GM04503 (cell line): ENCODE measurements at regions not wholly inside any gene's neighbourhood (a gene's known extent, or its start where the extent isn't known, plus 50 kb on each side); places are given as distances from the start of the nearest gene placed in this dataset.

Source experiments
- DNase-seq: peaks from one replicate; pipeline ENCODE4 v3.0.0-alpha.2; 2012; ENCODE audit warnings: low read depth

DNA sequence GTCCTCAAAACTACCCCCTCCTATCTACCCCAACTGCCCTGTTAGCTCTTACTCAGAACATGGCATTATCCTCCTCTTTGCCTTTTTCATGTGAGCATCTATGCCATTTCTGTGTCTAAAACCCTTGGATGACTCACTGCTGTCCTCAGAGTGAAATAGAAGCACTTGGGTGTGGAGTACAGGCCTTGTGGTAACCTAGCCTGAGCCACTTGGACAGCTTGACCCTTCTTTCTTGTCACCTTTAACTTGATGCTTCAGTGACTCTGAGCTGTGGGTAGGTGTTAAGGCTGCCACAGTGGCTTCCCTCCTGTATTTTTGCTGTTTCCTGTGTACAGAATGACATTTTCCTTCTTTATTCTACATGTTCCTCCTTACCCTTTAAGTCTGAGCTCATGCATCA is 391.4 kb downstream of the SH3GL2 start:
- DNase-seq: no peak

DNA sequence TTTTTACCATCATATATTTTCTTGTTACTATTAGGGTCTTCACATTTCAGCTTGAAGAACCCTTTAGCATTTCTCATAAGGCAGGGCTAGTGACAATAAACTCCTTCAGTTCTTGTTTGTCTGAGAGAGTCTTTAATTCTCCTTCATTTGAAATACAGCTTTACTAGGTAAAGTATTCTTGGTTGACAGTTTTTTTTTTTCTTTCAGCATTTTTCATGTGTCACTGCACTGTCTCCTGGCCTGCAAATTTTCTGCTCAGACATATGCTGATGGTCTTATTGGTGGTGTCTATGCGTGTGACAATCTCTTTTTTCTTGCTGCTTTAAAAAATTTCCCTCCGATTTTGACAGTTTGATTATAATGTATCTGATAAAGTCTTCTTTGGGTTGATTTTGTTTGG is 399.9 kb downstream of the SH3GL2 start:
- no peak for DNase-seq

DNA sequence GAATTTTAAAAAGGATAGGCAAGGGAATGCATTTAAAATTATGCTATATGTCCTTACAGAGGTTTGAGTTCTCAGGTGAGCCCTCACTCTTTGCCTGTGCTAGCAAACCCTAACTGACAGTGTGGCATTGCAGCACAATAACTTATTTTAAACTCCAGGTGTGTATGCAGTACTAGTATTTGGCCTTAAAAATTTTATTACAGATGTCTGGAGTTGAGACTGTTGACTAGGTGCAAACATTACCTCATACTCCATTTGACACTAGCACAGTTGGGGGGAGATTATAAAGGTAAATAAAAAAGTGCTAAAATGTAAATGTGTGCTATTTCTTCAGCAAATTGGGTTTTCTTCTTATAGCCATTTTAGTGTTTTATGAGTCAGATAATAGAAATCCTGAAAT is 407.7 kb downstream of the SH3GL2 start:
- DNase-seq: no peak

DNA sequence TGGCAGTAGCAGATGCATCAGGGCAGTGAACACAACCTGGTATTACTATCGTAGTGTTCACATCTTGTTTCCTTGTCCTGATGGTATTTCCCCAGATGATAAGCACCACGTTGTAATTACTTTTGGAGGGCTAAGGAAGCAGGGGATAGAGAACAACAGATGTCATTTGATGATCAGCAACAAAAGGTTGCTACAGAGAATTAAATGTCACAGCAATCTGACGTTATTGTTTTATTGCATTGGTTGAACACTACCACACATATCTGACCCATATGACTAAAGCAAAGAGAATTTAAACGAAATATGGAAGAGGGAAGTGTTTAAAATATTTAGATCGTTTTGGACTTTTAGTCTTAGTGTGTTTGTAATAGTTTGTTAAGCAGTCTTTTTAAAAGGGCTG is 408.3 kb downstream of the SH3GL2 start:
- DNase-seq: no peak

DNA sequence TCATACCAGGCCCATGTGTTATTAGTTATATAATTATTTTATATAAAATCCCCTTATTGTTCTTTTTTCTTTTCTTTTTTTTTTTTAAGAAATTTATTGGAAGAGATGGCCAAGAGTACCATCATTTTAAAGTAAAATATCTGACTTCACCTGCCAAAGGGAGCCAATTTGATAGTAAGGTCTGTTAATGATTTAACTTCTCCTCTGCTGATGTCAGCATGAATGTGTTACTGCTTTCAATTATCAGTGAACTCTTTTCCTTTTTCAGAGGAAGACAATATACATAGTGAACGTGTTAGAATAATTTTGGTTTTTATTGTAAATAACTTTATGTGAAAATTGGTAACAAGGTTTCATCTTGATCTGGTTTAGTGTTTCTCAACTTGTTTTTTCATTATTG is 409.6 kb downstream of the SH3GL2 start:
- no peak for DNase-seq

DNA sequence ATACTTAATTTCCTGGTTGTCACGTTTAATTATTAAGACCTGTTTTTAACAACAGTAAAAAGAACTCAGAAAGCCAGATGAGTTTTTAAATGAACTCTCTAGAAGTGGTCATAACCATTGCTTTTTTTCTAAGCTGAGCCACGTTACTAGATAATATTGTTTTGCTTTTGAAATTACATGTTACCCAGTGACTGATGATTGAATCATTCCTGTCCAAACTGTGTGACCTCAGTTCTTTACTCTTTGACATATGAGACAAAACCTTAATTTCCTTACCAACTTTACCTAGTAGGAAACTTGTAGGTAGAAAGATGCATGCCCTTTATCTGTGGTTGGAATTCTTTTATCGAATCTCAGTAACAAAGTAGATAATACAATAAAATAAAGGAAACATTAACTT is 411.7 kb downstream of the SH3GL2 start:
- DNase-seq: no peak

DNA sequence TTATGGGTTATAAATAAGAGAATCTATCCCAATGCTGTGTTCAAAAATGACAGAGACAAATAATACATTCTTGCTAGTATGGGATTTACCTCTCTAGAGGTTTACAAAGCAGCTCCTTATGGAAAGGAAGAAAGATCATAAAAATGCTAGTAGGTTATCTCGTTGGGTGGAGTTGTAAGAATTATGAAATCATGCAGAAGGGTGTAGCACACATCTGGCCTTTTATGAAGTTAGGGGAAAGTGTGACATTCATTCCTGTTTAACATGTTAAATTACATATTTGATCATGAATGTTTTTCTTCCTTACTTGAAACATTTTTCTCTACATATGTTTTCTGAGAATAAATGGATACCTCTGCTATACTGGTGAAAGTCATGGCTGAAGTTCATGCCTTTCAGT is 414.2 kb downstream of the SH3GL2 start:
- DNase-seq: no peak

DNA sequence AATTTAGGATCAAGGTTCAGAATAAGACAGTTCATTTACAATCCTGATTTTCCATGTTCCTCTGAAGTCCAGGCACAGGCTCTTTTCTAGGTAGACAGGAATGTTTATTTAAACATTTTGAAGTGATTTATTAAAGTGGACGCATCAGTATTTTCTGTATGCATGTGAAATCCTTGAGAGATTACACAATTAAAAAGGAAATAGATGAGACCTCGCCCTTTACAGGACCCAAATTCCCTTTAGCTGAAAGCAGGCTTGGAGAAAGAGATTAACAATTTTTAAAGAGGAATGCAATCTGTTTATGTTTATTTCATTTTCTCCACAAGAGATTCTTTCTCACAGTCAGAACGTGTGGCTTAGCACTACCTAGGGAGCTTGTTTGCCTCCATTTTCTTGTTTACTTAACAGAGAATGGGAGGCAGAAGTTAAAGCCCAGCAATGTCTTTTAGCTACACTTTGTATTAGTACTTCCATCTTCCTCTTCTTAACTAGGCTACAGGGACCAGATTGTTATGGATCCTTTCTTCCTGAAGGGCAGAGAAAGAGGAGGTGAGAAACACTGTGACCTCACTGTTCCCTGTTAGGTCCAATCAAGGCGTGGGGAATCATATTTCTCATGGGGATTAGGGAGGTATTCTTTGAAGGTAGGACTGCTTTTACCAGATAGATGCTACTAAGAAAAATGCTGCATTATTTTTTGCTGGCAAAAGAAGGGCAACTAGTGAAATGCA is 416.0 kb downstream of the SH3GL2 start:
- DNase-seq: no peak

DNA sequence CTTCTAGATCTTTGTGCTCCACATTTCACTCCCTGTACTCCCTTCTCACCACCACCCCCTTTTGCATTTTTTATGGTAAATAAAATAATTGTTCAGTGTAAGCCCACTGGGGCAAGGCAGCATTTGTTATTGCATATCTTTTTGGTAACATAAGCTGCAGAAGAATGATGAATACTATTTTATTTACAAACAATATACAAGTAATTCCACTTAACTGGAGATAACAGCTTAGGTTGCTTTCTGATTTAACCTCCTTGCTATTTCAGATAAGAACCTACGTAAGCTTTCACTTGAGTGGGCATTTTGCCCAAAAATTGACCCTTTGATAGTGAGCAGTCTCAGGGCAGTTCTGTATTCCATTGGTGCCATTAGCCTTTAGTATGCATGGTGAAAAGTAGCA is 417.9 kb downstream of the SH3GL2 start:
- no peak for DNase-seq

DNA sequence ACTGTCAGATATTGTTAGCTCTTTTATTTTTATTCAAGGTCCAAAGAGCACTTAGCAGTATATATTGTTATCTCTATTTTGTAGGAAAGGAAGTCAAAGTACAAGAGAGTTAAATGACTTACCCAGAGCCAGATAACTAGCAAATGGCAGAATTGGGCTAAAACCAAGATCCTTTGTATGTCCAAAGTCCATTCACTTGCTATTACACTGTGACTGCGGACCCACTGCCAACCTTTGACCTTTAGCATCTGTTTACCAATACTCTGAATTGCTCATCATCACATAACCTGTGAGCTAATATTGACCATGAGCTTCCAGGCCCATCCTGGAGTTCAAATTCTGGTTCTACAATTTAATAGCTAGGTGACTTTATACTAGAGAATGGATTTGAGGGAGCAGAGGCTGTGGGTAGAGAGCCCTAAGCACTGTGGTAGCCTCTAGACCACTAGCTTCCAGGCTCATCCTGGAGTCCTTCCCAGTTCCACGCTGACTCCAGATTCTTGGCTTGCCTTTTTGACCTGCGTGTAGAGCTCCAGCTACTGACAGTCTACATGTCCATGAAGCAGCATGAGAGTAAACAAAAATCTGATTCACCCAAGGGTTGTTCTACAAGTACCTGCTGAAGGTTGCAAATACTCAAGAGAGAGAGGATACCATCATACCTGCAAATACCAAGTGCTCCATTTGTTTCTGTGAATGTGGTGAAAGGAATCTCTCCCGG is 424.0 kb downstream of the SH3GL2 start:
- DNase-seq: no peak

DNA sequence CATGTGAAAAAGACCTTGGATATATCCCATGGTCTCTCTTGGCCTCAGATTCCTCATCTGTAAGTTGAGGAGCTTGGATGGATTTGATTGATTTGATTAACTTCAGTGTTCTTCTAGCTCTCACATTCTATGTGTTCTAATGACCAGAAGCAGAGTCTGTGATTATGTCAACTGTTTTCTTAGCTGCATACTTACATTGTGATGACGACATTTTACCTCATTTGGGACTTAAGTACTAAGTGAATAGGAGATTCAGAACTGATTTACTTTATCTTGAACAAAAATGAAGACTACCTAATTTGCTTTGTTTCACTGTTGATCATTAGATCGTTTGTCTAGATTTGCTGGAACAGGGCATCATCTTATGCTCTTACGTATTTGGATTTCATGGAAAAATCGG is 427.7 kb downstream of the SH3GL2 start:
- DNase-seq: no peak

DNA sequence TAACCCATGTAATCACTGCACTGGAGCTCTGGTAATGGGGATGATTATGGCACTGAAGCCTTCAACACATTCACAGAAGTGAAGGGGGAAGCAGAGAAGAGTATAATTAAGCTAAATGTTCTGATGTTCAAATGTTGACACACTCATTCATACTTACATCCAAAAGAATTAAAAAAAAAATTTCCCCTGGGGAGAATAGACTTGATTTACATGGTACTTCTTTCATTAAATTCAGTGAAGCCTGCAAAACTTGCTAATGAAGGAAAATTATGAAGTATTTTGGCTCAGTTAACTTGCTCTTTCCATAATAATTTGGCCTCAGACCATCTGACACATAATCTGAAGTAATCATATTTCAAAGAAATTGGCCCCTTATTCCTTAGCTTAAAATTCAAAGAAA is 428.8 kb downstream of the SH3GL2 start:
- no peak for DNase-seq

DNA sequence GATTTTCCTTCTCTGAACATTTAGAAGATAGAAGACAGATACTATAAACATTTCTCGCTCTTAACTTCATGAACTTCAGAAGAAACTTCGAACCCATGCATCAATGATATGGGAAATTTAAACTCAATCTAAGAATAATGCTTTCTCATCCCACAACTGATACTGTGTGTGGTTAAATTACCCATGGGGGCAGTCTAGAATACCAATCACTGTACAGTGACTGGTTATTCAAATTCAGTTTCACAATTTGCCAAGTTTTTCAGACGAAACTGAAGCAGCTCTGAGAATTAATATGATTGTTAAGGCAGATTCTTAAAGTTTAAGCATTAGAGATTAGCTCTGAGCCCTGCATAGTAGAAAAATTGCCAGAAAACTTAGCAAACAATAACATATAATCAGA is 431.0 kb downstream of the SH3GL2 start:
- no peak for DNase-seq

DNA sequence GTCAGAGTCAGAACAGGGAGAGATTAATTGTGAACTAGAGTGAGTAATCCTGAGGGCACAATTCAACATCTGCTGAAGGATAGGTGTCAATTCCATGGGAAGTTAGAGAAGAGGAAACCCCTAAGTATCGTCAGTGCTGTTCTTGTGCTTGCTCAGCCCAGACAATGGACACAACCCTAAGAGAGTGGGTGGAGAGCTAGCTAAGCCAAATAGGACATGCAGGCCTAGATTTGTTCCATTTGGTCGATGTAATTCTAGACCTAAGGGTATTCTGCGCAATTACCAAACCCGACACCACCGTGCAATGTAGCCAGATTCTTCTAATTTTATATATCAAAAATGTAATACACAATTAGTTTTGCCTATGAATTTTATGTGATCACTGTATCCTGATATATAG is 431.6 kb downstream of the SH3GL2 start:
- no peak for DNase-seq

DNA sequence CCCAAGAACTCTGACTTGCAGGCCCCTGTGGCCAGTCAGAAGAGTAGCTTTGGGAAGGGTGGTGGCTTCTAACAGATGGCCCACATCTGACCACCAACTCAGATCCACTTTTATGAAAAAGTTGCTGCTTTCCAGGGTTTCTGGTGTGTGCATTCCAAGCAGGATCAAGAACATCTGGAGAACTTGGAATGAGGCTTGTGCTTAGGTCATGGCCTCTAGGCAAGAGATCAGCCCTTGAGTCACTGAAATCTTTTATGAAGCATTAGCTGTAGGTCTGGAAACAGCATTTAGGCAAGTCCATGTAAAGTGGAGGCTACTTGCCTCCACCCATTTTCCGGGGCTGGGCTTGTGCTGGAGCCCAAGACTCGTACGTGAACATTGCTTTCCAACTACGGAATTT is 433.3 kb downstream of the SH3GL2 start:
- no peak for DNase-seq

DNA sequence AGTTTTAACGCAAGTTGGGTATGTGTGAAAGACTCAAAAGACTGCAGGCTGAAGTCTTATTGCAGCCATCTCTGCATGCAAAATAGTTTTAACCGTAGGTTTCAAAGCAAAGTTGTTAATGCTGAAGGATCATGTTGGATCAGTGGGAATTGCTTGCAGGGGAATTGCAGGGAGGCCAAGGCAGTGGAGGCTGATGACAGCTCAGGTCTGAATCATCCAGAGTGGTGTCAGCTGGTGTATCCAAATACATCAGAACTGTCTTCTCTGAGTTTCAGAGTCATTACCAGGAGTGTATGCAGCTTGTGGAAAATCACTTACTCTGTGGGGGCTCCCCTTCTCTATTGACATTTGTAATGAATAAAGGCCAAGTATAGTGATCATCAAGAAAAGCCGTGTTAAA is 435.7 kb downstream of the SH3GL2 start:
- DNase-seq: no peak

DNA sequence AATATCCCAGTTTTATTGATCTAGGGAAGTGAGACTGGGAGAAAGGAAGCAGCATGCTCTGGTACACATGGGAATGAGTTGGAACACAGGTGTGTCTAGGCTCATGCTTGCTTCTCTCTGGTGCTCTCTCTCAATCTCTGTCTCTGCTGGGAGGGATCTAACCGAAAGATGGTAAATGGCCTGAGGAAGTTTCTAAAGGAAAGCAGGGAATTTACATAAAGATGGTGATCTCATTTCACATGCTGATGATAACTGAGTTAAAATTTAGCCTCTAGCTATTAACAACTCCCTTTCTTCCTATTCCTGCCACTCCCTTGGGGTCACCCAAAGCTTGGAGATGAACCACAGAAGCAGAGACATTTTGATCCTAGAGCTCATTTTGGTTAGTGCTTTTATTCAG is 436.2 kb downstream of the SH3GL2 start:
- DNase-seq: no peak

DNA sequence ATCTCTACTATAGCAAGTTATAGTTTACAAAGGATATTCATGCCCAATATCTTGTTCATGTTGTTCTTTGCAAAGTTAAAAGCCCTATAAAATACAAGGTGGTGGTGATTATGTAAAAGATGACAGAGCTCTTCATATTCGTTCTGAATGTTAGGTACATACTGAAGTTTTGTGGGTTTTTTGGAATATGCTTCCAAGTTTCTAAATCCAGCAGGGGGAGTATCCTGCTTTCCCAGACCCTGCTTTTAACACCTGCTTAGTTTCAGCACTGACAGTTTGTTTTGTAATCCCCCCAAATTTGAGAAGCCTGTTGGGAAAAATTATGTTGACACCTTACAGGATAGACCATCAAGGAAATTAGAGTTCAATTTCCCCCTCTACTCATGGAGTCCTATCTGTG is 438.3 kb downstream of the SH3GL2 start:
- DNase-seq: no peak

DNA sequence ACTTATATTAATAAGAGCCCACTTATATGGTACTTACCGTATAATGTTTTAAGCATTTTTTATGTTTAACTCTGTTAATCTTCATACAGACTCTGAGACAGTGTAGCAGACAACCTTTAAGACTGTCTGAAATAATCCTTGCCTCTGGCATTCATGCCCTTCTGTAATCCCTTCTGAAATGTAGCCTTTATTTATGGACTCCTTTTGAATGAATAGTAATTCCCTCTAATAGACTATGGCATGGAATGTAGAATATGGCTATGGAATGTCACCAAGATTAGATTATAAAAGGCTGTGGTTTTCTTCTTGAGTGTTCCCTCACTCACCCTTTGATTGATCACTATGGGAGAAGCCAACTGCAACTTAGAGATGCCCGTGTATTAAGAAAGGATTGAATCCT is 439.4 kb downstream of the SH3GL2 start:
- no peak for DNase-seq

DNA sequence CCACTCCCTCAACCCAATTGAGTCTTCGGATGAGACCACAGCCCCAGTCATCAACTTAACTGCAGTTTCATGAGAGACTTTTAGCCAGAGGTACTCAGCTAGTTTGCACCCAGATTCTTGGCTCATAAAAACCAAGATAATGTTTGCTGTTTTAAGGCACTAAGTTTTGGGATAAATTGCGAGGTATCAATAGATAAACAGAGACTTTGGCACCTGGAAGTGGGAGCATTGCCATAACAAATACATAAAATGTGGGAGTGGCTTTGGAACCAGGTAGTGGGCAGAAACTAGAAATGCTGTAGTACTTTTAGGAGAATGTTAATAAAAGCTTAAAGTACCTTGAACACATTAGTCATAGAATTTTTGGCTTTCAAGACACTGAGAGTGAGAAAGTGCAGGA is 439.8 kb downstream of the SH3GL2 start:
- no peak for DNase-seq

DNA sequence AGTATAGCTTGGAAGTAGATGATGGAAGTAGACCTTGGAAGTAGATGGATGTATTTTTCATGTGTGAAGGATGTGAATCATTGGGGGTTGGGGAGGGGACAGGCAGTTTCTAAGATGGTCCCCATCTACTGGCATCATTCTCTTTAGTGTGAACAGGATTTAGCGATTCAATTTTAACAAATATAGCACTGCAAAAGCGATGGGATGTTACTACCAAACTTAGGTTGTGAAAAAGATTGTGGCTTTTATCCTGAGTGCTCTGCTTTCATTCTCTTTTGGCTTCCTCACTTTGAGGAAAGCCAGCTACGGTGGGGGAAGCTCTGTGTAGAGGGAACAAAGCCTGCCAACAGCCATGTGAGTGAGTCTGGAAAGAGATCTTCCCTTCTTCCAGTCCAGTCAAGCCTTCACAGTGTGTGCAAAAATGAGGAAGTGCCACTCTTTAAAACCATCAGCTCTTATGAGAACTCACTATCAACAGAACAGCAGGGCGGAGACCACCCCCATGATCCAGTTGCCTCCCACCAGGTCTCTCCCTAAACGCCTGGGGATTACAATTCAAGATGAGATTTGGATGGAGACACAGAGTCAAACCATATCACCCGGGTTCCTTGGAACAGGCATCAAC is 441.4 kb downstream of the SH3GL2 start:
- no peak for DNase-seq

DNA sequence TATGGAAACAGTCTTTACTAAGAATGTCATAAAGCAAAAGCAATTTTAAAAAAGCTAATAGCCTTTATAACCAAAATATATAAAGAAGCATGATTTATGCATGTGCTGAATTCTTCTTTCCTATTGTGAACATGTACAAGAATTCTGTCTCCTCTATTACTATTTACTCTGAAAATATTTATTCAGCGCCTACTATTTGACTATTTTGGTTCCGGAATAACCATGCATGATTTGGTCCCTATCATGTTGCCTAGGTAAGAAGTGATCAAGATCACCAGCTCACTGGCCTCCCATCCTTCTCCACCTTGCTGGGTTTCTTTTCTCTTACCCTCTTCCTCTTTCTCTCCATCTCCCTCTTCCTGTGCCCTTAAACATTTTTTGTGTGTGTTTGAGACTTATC is 443.8 kb downstream of the SH3GL2 start:
- no peak for DNase-seq

DNA sequence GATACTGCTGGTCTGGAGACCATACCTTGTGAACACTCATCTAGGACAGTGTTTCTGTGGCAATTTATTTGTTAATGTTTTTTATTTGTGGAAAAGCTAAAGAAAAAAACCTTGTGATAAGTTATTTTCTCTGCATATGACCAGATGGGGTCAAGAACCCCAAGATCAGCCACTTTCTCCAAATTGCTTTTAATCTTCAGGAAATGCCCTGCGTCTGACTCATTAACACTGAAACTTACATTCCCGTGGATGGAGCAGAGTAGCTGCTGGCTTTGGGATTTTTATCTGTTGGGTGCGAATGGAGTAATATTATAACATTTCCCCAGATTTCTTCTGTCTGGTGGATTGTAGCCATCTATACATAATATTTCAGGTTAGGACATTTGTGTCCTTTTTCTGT is 444.5 kb downstream of the SH3GL2 start:
- DNase-seq: no peak

DNA sequence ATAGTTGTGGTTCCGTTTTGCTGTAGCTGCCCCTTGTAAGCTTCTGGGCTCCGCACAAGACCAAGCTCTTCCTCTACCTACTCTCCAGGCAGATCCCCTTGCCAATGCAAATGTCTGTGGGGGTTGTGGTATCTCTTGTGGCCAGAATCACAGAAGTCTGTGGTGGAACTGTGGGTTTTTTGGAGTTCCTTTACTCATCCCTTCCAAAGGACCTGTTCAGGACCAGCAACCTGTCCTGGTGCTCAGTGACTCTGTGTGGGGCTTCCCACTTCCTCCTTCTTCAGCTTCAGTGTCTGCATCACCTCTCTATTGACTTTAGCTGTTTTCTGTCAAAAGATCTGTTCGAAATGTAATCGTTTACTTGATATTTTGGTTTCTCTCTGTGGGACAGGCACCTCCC is 441.3 kb upstream of the ADAMTSL1 start:
- no peak for DNase-seq
